ENCODE measurements at regions not wholly inside any gene's neighbourhood (a gene's known extent, or its start where the extent isn't known, plus 50 kb on each side); places are given as distances from the start of the nearest gene placed in this dataset.
A peak's percentile ranks its signal among the peaks of the same experiment; 100 is the strongest.

- Histone ChIP-seq H3K27ac (no peak overlapping the region), H3K4me2 (no peak overlapping the region), H3K4me3 (no peak overlapping the region), H3K9me3 (peaks cover 26% of the 10 kb centered on the region), H3K4me1 (no peaks in the 10 kb centered on the region)
- DNase-seq (ENCODE audit: low read depth in 1 of 2, low spot score in 1 of 2): peak in 1 of 2 experiments; percentile 6
- POLR2A ChIA-PET: no interaction called here
- CTCF ChIA-PET: no interaction called here
- TF ChIP-seq EHF (CRISPR knock-in tag; IDR thresholded peaks at IDR 0.05): no peak
- no peak for TF ChIP-seq RCOR1 (IDR thresholded peaks at IDR 0.05; ENCODE audit: low read depth, low read length)
- peak; percentile 97 for TF ChIP-seq ZFP36 (IDR thresholded peaks at IDR 0.05; ENCODE audit: borderline replicate concordance, partially characterized antibody)
- no peak for TF ChIP-seq RAD21 (conservative IDR thresholded peaks at IDR 0.05 in 1 of 2, IDR thresholded peaks at IDR 0.05 in 1 of 2)
- no peak for TF ChIP-seq PBX3 (IDR thresholded peaks at IDR 0.05)
- no peak for ATAC-seq
- FAIRE-seq: no peak
- WGBS (ENCODE audit: missing lambda C conversion rate): 50% methylated on average over 1 of the region's 1 CpG
Observed at GRCh38 chr1:45258059-45258650, 51.8 kb upstream of the ZSWIM5 start.

DNA sequence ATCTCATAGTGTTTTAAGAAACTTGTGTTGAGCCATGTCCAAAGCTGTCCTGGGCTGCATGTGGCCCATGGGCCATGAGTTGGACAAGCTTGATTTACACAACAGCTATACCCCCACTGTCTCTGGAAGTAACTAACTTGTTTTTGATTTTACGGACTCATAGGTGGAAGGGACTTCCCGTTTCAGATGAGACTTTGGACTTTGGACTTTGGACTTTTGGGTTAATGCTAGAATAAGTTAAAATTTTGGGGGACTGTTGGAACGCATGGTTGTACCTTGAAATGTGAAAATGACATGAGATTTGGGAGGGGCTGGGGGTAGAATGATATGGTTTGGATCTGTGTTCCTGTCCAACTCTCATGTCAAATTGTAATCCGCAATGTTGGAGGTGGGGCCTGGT is 52.6 kb upstream of the ZSWIM5 start:
- peaks cover 26% of the 10 kb centered on the region for H3K9me3 ChIP-seq
- FAIRE-seq (no peak), ATAC-seq (no peak), DNase-seq (ENCODE audit: low read depth in 1 of 2, low spot score in 1 of 2) (no peak)
- no peaks in the 10 kb centered on the region for H3K4me1 ChIP-seq
- ChIA-PET POLR2A (no interaction called here), CTCF (no interaction called here)
- no peak for TF ChIP-seq RNF2 (IDR thresholded peaks at IDR 0.05; ENCODE audit: borderline replicate concordance, low read depth)
- no peak overlapping the region for H3K4me3 ChIP-seq
- no peak overlapping the region for H3K4me2 ChIP-seq
- H3K27ac ChIP-seq: no peak overlapping the region
- WGBS (ENCODE audit: missing lambda C conversion rate): 47% methylated on average over 4 of the region's 4 CpGs

DNA sequence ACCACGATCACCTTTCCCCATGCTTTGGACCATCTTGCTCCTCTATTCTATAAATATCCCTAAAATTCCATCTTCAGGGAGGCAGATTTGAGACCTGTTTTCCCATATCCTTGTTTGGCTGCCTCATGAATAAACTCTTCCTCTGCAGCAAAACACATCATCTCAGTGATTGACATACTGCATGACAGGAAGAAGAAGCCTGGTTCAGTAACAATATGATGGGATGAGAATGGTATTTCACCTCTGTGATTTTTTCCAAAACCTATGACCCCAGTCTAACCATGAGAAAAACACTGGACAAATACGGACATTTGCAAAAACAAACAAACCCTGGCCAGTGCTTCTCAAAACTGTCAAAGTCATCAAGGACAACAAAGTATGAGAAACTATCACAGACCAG is 53.8 kb upstream of the ZSWIM5 start:
- Histone ChIP-seq H3K4me2 (no peak overlapping the region), H3K9me3 (peaks cover 26% of the 10 kb centered on the region), H3K4me3 (no peak overlapping the region), H3K27ac (no peak overlapping the region), H3K4me1 (no peaks in the 10 kb centered on the region)
- TF ChIP-seq NPAS2 (CRISPR knock-in tag; IDR thresholded peaks at IDR 0.05; ENCODE audit: borderline replicate concordance) (no peak), SREBF2 (IDR thresholded peaks at IDR 0.05) (no peak)
- 31% methylated on average over 2 of the region's 2 CpGs for WGBS (ENCODE audit: missing lambda C conversion rate)
- ChIA-PET CTCF (no interaction called here), POLR2A (no interaction called here)
- ATAC-seq (no peak), FAIRE-seq (no peak), DNase-seq (ENCODE audit: low read depth in 1 of 2, low spot score in 1 of 2) (no peak)

- Histone ChIP-seq H3K27ac (no peak overlapping the region), H3K4me1 (peaks cover 15% of the 10 kb centered on the region), H3K9me3 (peaks cover 17% of the 10 kb centered on the region), H3K4me2 (no peak overlapping the region), H3K4me3 (no peak overlapping the region)
- CTCF ChIA-PET: no interaction called here
- TF ChIP-seq RFX5 (IDR thresholded peaks at IDR 0.05): no peak
- TF ChIP-seq HOXB5 (CRISPR knock-in tag; IDR thresholded peaks at IDR 0.05): no peak
- no peak for TF ChIP-seq ZC3H11A (IDR thresholded peaks at IDR 0.05)
- no peak for TF ChIP-seq TFCP2L1 (CRISPR knock-in tag; IDR thresholded peaks at IDR 0.05)
- no peak for TF ChIP-seq SREBF2 (IDR thresholded peaks at IDR 0.05)
- TF ChIP-seq EP300 (IDR thresholded peaks at IDR 0.05): no peak
- TF ChIP-seq HOXA7 (CRISPR knock-in tag; IDR thresholded peaks at IDR 0.05): no peak
- no peak for TF ChIP-seq EHMT2 (IDR thresholded peaks at IDR 0.05; ENCODE audit: low read depth)
- TF ChIP-seq CBX2 (IDR thresholded peaks at IDR 0.05; ENCODE audit: borderline replicate concordance, low read depth): no peak
- no peak for TF ChIP-seq TP53 (CRISPR knock-in tag; IDR thresholded peaks at IDR 0.05)
- TF ChIP-seq, protein P1, sequence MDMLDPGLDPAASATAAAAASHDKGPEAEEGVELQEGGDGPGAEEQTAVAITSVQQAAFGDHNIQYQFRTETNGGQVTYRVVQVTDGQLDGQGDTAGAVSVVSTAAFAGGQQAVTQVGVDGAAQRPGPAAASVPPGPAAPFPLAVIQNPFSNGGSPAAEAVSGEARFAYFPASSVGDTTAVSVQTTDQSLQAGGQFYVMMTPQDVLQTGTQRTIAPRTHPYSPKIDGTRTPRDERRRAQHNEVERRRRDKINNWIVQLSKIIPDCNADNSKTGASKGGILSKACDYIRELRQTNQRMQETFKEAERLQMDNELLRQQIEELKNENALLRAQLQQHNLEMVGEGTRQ (IDR thresholded peaks at IDR 0.05): no peak
- no peak for TF ChIP-seq GATA3 (IDR thresholded peaks at IDR 0.05; ENCODE audit: borderline replicate concordance)
- no peak for TF ChIP-seq RCOR1 (IDR thresholded peaks at IDR 0.05; ENCODE audit: low read depth, low read length)
- TF ChIP-seq BHLHE40 (IDR thresholded peaks at IDR 0.05; ENCODE audit: low read depth, low read length): no peak
- TF ChIP-seq JUNB (IDR thresholded peaks at IDR 0.05): no peak
- TF ChIP-seq, protein P2, sequence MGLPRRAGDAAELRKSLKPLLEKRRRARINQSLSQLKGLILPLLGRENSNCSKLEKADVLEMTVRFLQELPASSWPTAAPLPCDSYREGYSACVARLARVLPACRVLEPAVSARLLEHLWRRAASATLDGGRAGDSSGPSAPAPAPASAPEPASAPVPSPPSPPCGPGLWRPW (IDR thresholded peaks at IDR 0.05): no peak
- TF ChIP-seq CEBPB (IDR thresholded peaks at IDR 0.05): no peak
- no peak for TF ChIP-seq MAFK (IDR thresholded peaks at IDR 0.05; ENCODE audit: partially characterized antibody)
- TF ChIP-seq RARB (CRISPR knock-in tag; IDR thresholded peaks at IDR 0.05): no peak
- POLR2A ChIA-PET: no interaction called here
- ATAC-seq (no peak), FAIRE-seq (no peak), DNase-seq (ENCODE audit: low read depth in 1 of 2, low spot score in 1 of 2) (no peak)
- 86% methylated on average over 4 of the region's 4 CpGs for WGBS (ENCODE audit: missing lambda C conversion rate)
Observed at GRCh38 chr1:45263132-45263531, 56.7 kb upstream of the ZSWIM5 start.
